H9 (cell line): ENCODE measurements at regions not wholly inside any gene's neighbourhood (a gene's known extent, or its start where the extent isn't known, plus 50 kb on each side); places are given as distances from the start of the nearest gene placed in this dataset.

Experiments
- DNase-seq: peaks from one replicate; pipeline ENCODE4 v3.0.0-alpha.2; 2017
- H2AFZ ChIP-seq: one replicate; pipeline ENCODE4 v1.6.1; 2013; ENCODE audit warnings: mild to moderate bottlenecking, low read length, control low read depth, moderate library complexity
- H2AK5ac ChIP-seq: 2 replicates; pipeline ENCODE4 v1.6.1; 2013; ENCODE audit warnings: low read length, control low read depth, mixed read lengths; ENCODE audit not compliant: insufficient read length
- H2BK120ac ChIP-seq: one replicate; pipeline ENCODE4 v1.6.1; 2013; ENCODE audit warnings: low read depth, mild to moderate bottlenecking, low read length, control low read depth, inconsistent platforms; ENCODE audit not compliant: poor library complexity, severe bottlenecking
- H2BK12ac ChIP-seq: 2 replicates; pipeline ENCODE4 v1.6.1; 2013; ENCODE audit warnings: low read length, control low read depth, mixed read lengths, low read depth; ENCODE audit not compliant: insufficient read length
- H2BK15ac ChIP-seq: 2 replicates; pipeline ENCODE4 v1.6.1; 2013; ENCODE audit warnings: low read depth, low read length, control low read depth
- H2BK20ac ChIP-seq: one replicate; pipeline ENCODE4 v1.6.1; 2013; ENCODE audit warnings: low read depth, mild to moderate bottlenecking, low read length, control low read depth, inconsistent platforms; ENCODE audit not compliant: poor library complexity, severe bottlenecking
- H2BK5ac ChIP-seq: 2 replicates; pipeline ENCODE4 v1.6.1; 2013; ENCODE audit warnings: low read length, control low read depth, mixed read lengths; ENCODE audit not compliant: insufficient read length
- H3K14ac ChIP-seq: 2 replicates; pipeline ENCODE4 v1.6.1; 2013; ENCODE audit warnings: low read length, control low read depth; ENCODE audit not compliant: insufficient read depth
- H3K18ac ChIP-seq: 2 replicates; pipeline ENCODE4 v1.6.1; 2013; ENCODE audit warnings: low read depth, mild to moderate bottlenecking, mixed read lengths, low read length, control low read depth; ENCODE audit not compliant: insufficient read length
- H3K23ac ChIP-seq: 2 replicates; pipeline ENCODE4 v1.6.1; 2013; ENCODE audit warnings: low read length, control low read depth, mixed read lengths, low read depth; ENCODE audit not compliant: insufficient read length
- H3K23me2 ChIP-seq: 2 replicates; pipeline ENCODE4 v1.6.1; 2013; ENCODE audit warnings: low read depth, mild to moderate bottlenecking, mixed read lengths, low read length, control low read depth; ENCODE audit not compliant: insufficient read length, poor library complexity, severe bottlenecking
- H3K27ac ChIP-seq: 2 replicates; pipeline ENCODE4 v1.5.1; 2013; ENCODE audit warnings: low read length, control low read depth, mixed read lengths, low read depth; ENCODE audit not compliant: insufficient read length
- H3K27me3 ChIP-seq: 2 replicates; pipeline ENCODE4 v1.6.1; 2013; ENCODE audit warnings: low read length, control low read depth, inconsistent platforms; ENCODE audit not compliant: insufficient read depth
- H3K4ac ChIP-seq: 2 replicates; pipeline ENCODE4 v1.6.1; 2013; ENCODE audit warnings: low read depth, mild to moderate bottlenecking, control low read depth, inconsistent platforms, low read length, moderate library complexity
- H3K4me1 ChIP-seq: 2 replicates; pipeline ENCODE4 v1.6.1; 2013; ENCODE audit warnings: low read length, control low read depth, inconsistent platforms; ENCODE audit not compliant: insufficient read depth
- H3K4me2 ChIP-seq: 2 replicates; pipeline ENCODE4 v1.6.1; 2013; ENCODE audit warnings: low read length, control low read depth, mixed read lengths; ENCODE audit not compliant: insufficient read length, insufficient read depth
- H3K56ac ChIP-seq: 2 replicates; pipeline ENCODE4 v1.6.1; 2013; ENCODE audit warnings: low read depth, mild to moderate bottlenecking, mixed read lengths, low read length, control low read depth; ENCODE audit not compliant: insufficient read length
- H3K79me1 ChIP-seq: 2 replicates; pipeline ENCODE4 v1.6.1; 2013; ENCODE audit warnings: low read depth, mild to moderate bottlenecking, moderate library complexity, low read length, control low read depth, inconsistent platforms; ENCODE audit not compliant: insufficient read depth, poor library complexity, severe bottlenecking
- H3K79me2 ChIP-seq: 2 replicates; pipeline ENCODE4 v1.6.1; 2013; ENCODE audit warnings: low read length, control low read depth, inconsistent platforms; ENCODE audit not compliant: insufficient read depth
- H3K9ac ChIP-seq: 2 replicates; pipeline ENCODE4 v1.6.1; 2013; ENCODE audit warnings: low read length, control low read depth, mixed read lengths; ENCODE audit not compliant: insufficient read length; ENCODE audit errors: extremely low read depth
- H3K9me3 ChIP-seq: one replicate; pipeline ENCODE4 v1.6.1; 2013; ENCODE audit warnings: low read depth, low read length, inconsistent platforms; ENCODE audit not compliant: control insufficient read depth
- H3T11ph ChIP-seq: one replicate; pipeline ENCODE4 v1.6.1; 2013; ENCODE audit warnings: mild to moderate bottlenecking, low read length, control low read depth, inconsistent platforms
- H4K20me1 ChIP-seq: one replicate; pipeline ENCODE4 v1.6.1; 2013; ENCODE audit not compliant: control insufficient read depth, insufficient read length, insufficient read depth
- H4K5ac ChIP-seq: 2 replicates; pipeline ENCODE4 v1.6.1; 2013; ENCODE audit warnings: low read depth, mild to moderate bottlenecking, mixed read lengths, low read length, control low read depth; ENCODE audit not compliant: insufficient read length
- H4K8ac ChIP-seq: replicated peaks from 2 replicates; pipeline ENCODE4 v1.6.1; 2013; ENCODE audit warnings: low read length, control low read depth, mixed read lengths, low read depth; ENCODE audit not compliant: insufficient read length
- H4K91ac ChIP-seq: 2 replicates; pipeline ENCODE4 v1.6.1; 2013; ENCODE audit warnings: low read depth, mild to moderate bottlenecking, moderate library complexity, mixed read lengths, low read length, control low read depth; ENCODE audit not compliant: insufficient read length
- H3K27ac Mint-ChIP-seq, 3 experiments: 2 replicates in 2 of 3; 3 replicates in 1 of 3; pipeline ENCODE4 v1.8.0; 2020 to 2021; ENCODE audit warnings: mixed read lengths in 3 of 3, mild to moderate bottlenecking in 1 of 3, moderate library complexity in 1 of 3
- H3K27me3 Mint-ChIP-seq: 2 replicates; pipeline ENCODE4 v1.8.0; 2021; ENCODE audit warnings: low read depth, mild to moderate bottlenecking, moderate library complexity, mixed read lengths
- H3K36me3 Mint-ChIP-seq, 3 experiments: 2 replicates in 2 of 3; 3 replicates in 1 of 3; pipeline ENCODE4 v1.8.0; 2020 to 2021; ENCODE audit warnings: low read depth in 3 of 3, mixed read lengths in 3 of 3; ENCODE audit not compliant: insufficient read depth in 1 of 3
- H3K4me1 Mint-ChIP-seq, 2 experiments: 2 replicates each; pipeline ENCODE4 v1.8.0; 2020; ENCODE audit warnings: mixed read lengths in 2 of 2
- H3K4me3 Mint-ChIP-seq, 2 experiments: 2 replicates in 1 of 2; 3 replicates in 1 of 2; pipeline ENCODE4 v1.8.0; 2020 to 2021; ENCODE audit warnings: mild to moderate bottlenecking in 2 of 2, mixed read lengths in 2 of 2, moderate library complexity in 1 of 2
- H3K9me3 Mint-ChIP-seq, 2 experiments: 2 replicates in 1 of 2; 3 replicates in 1 of 2; pipeline ENCODE4 v1.8.0; 2020; ENCODE audit warnings: mild to moderate bottlenecking in 2 of 2, mixed read lengths in 2 of 2, moderate library complexity in 1 of 2
- WGBS: extraction: QIAGEN DNeasy Blood & Tissue Kit; methylation state at CpG from one replicate; pipeline ENCODE4 v1.1.7; 2013; ENCODE audit warnings: missing lambda C conversion rate, low lambda C conversion rate, mixed read lengths; ENCODE audit not compliant: insufficient read length; ENCODE audit errors: extremely low coverage; 5-methylcytosine and 5-hydroxymethylcytosine counted together
- TF ChIP-seq, protein P1 (sequence below): fragments of 200-600 bp; sonication (generic); conservative IDR thresholded peaks from 3 replicates; pipeline ENCODE4 v1.8.0; 2021; ENCODE audit warnings: antibody characterized with exemption, mild to moderate bottlenecking

GRCh38 chr13:88483202-88483601, 812.0 kb downstream of the SLITRK5 start:
- Histone ChIP-seq H4K5ac (no peak overlapping the region), H3K18ac (no peak overlapping the region), H3K79me1 (no peaks in the 10 kb centered on the region), H3K4me1 (no peaks in the 10 kb centered on the region; the same call in 1 of the 2 replicates), H3K9me3 (no peaks in the 10 kb centered on the region), H3K79me2 (no peaks in the 10 kb centered on the region), H4K8ac (no peak overlapping the region), H4K91ac (no peak overlapping the region), H3T11ph (no peak overlapping the region), H2BK15ac (no peak overlapping the region), H3K23ac (no peak overlapping the region), H4K20me1 (no peaks in the 10 kb centered on the region), H2BK120ac (no peak overlapping the region), H3K4ac (no peak overlapping the region), H2AFZ (no peak overlapping the region), H3K27me3 (no peaks in the 10 kb centered on the region), H3K27ac (no peak overlapping the region), H3K14ac (no peak overlapping the region), H2AK5ac (no peak overlapping the region), H2BK12ac (no peak overlapping the region), H2BK5ac (no peak overlapping the region), H3K4me2 (no peak overlapping the region), H3K56ac (no peak overlapping the region), H2BK20ac (no peak overlapping the region), H3K23me2 (no peaks in the 10 kb centered on the region), H3K9ac (no peak overlapping the region)
- WGBS, result no CpG with 5 or more reads among the region's 1 CpG
- Mint-ChIP-seq H3K9me3 (peaks cover 10 to 20% of the 10 kb centered on the region in 2 experiments), H3K4me3 (no peak overlapping the region), H3K27ac (no peak overlapping the region), H3K27me3 (no peaks in the 10 kb centered on the region), H3K4me1 (peaks cover 12 to 17% of the 10 kb centered on the region in 2 experiments), H3K36me3 (peaks cover 0 to 19% (median 16%) of the 10 kb centered on the region in 3 experiments; a peak in 6 of 7 replicates)
- DNase-seq, result no peak
- TF ChIP-seq, protein P1, sequence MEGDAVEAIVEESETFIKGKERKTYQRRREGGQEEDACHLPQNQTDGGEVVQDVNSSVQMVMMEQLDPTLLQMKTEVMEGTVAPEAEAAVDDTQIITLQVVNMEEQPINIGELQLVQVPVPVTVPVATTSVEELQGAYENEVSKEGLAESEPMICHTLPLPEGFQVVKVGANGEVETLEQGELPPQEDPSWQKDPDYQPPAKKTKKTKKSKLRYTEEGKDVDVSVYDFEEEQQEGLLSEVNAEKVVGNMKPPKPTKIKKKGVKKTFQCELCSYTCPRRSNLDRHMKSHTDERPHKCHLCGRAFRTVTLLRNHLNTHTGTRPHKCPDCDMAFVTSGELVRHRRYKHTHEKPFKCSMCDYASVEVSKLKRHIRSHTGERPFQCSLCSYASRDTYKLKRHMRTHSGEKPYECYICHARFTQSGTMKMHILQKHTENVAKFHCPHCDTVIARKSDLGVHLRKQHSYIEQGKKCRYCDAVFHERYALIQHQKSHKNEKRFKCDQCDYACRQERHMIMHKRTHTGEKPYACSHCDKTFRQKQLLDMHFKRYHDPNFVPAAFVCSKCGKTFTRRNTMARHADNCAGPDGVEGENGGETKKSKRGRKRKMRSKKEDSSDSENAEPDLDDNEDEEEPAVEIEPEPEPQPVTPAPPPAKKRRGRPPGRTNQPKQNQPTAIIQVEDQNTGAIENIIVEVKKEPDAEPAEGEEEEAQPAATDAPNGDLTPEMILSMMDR, result no peak
